ENCODE measurements at regions not wholly inside any gene's neighbourhood (a gene's known extent, or its start where the extent isn't known, plus 50 kb on each side); places are given as distances from the start of the nearest gene placed in this dataset.
A peak's percentile ranks its signal among the peaks of the same experiment; 100 is the strongest.

DNA sequence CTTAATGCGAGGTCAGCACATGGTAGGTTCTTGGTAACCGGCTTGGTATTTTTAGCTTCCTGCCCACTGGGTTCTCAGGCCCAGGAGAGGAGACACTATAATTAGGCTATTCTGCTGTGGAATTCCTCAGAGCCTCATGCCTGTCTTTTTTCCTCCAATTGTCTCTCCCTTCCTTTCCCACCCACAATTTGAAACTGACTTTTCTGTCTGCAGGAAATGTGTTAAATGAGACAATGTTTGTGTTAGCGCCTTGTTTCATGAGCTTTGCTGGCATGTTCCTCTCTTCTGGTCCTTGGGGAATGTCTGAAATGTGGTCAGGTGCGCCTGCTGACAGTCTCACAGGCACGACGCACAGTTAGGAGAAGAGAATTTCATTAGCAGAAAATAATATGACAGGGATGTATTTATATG is 223.6 kb upstream of the CTNNB1 start:
- no peaks in the 10 kb centered on the region for H3K36me3 ChIP-seq (ENCODE audit: control insufficient read depth, insufficient read depth, low read length)
- H3K4me1 ChIP-seq (ENCODE audit: control insufficient read depth, extremely low read depth, insufficient read depth, low read length): peaks cover 5% of the 10 kb centered on the region
- DNase-seq (ENCODE audit: low read depth in 2 of 2): peak in 1 of 2 donors; percentile 24
- no peaks in the 10 kb centered on the region for H4K20me1 ChIP-seq (ENCODE audit: control insufficient read depth, extremely low read depth, insufficient read depth, low read length)
- no peak overlapping the region for H3K27ac ChIP-seq (ENCODE audit: insufficient read depth, low read length)
- no peak overlapping the region for H2AFZ ChIP-seq (ENCODE audit: low read length)
- H3K27me3 ChIP-seq (ENCODE audit: control insufficient read depth, insufficient read depth, low read length): no peaks in the 10 kb centered on the region
- no peak overlapping the region for H3K9ac ChIP-seq (ENCODE audit: insufficient read depth, low read length)
- TF ChIP-seq, protein P1, sequence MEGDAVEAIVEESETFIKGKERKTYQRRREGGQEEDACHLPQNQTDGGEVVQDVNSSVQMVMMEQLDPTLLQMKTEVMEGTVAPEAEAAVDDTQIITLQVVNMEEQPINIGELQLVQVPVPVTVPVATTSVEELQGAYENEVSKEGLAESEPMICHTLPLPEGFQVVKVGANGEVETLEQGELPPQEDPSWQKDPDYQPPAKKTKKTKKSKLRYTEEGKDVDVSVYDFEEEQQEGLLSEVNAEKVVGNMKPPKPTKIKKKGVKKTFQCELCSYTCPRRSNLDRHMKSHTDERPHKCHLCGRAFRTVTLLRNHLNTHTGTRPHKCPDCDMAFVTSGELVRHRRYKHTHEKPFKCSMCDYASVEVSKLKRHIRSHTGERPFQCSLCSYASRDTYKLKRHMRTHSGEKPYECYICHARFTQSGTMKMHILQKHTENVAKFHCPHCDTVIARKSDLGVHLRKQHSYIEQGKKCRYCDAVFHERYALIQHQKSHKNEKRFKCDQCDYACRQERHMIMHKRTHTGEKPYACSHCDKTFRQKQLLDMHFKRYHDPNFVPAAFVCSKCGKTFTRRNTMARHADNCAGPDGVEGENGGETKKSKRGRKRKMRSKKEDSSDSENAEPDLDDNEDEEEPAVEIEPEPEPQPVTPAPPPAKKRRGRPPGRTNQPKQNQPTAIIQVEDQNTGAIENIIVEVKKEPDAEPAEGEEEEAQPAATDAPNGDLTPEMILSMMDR (conservative IDR thresholded peaks at IDR 0.05 in 1 of 2, IDR thresholded peaks at IDR 0.05 in 1 of 2; ENCODE audit: low read depth in 1 of 2, low read length in 2 of 2): no peak
- no peak for TF ChIP-seq EZH2 (IDR thresholded peaks at IDR 0.05; ENCODE audit: low read length, missing control alignments)
- H3K9me3 ChIP-seq (ENCODE audit: control insufficient read depth, insufficient read depth, low read depth, low read length): no peaks in the 10 kb centered on the region
- H3K4me2 ChIP-seq (ENCODE audit: extremely low read depth, insufficient read depth, low read length): no peak overlapping the region
- no peaks in the 10 kb centered on the region for H3K79me2 ChIP-seq (ENCODE audit: control insufficient read depth, insufficient read depth, low read length)
- no peak overlapping the region for H3K4me3 ChIP-seq (replicated peaks in 1 of 4; ENCODE audit: control extremely low read depth in 1 of 4, insufficient read depth in 1 of 4, low read depth in 3 of 4, low read length in 4 of 4)

DNA sequence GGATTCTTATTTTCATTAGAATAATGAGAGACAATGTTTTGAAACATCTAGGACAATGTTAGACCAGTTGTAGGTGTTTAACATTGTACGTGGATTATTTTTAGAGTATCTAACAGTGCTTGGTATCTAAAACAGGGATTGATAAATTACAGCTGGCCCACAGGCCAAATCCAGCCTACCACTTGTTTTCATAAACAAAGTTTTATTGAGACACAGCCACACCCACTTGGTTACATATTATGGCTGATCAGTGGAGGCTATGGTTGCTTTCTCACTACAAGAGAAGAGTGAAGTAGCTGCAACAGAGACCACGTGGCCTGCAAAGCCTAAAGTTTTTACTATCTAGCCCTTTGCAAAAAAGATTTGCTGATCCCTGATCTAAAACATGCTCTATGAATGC is 223.1 kb upstream of the CTNNB1 start:
- H3K79me2 ChIP-seq (ENCODE audit: control insufficient read depth, insufficient read depth, low read length): no peaks in the 10 kb centered on the region
- H3K4me2 ChIP-seq (ENCODE audit: extremely low read depth, insufficient read depth, low read length): no peak overlapping the region
- no peak overlapping the region for H2AFZ ChIP-seq (ENCODE audit: low read length)
- TF ChIP-seq, protein P1 (conservative IDR thresholded peaks at IDR 0.05 in 1 of 2, IDR thresholded peaks at IDR 0.05 in 1 of 2; ENCODE audit: low read depth in 1 of 2, low read length in 2 of 2): no peak
- TF ChIP-seq EZH2 (IDR thresholded peaks at IDR 0.05; ENCODE audit: low read length, missing control alignments): no peak
- peaks cover 1% of the 10 kb centered on the region for H3K4me1 ChIP-seq (ENCODE audit: control insufficient read depth, extremely low read depth, insufficient read depth, low read length)
- no peak for DNase-seq (ENCODE audit: low read depth in 2 of 2)
- H3K9ac ChIP-seq (ENCODE audit: insufficient read depth, low read length): no peak overlapping the region
- no peaks in the 10 kb centered on the region for H4K20me1 ChIP-seq (ENCODE audit: control insufficient read depth, extremely low read depth, insufficient read depth, low read length)
- H3K36me3 ChIP-seq (ENCODE audit: control insufficient read depth, insufficient read depth, low read length): no peaks in the 10 kb centered on the region
- no peaks in the 10 kb centered on the region for H3K9me3 ChIP-seq (ENCODE audit: control insufficient read depth, insufficient read depth, low read depth, low read length)
- no peak overlapping the region for H3K4me3 ChIP-seq (replicated peaks in 1 of 4; ENCODE audit: control extremely low read depth in 1 of 4, insufficient read depth in 1 of 4, low read depth in 3 of 4, low read length in 4 of 4)
- no peaks in the 10 kb centered on the region for H3K27me3 ChIP-seq (ENCODE audit: control insufficient read depth, insufficient read depth, low read length)
- H3K27ac ChIP-seq (ENCODE audit: insufficient read depth, low read length): no peak overlapping the region

DNA sequence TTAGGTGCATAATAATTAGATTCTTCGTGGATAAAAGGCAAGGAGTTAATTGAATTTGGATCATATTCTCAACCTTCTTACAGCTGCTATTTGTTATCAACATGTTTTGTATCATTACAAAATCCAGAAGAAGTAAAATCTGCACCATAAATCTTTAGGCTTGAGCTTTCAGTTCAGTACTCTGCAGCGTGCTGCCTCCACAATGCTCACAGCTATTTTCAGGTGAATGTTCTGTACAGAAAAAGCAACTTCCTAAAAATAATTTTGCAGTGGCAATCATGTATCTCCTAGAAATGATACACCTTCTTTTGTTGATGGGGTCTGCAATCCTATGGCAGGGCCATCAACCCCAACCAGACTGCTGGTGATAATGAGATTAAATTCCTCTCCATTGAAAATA is 220.9 kb upstream of the CTNNB1 start:
- no peaks in the 10 kb centered on the region for H3K79me2 ChIP-seq (ENCODE audit: control insufficient read depth, insufficient read depth, low read length)
- H2AFZ ChIP-seq (ENCODE audit: low read length): no peak overlapping the region
- H4K20me1 ChIP-seq (ENCODE audit: control insufficient read depth, extremely low read depth, insufficient read depth, low read length): no peaks in the 10 kb centered on the region
- H3K4me2 ChIP-seq (ENCODE audit: extremely low read depth, insufficient read depth, low read length): no peak overlapping the region
- H3K9ac ChIP-seq (ENCODE audit: insufficient read depth, low read length): no peak overlapping the region
- no peaks in the 10 kb centered on the region for H3K27me3 ChIP-seq (ENCODE audit: control insufficient read depth, insufficient read depth, low read length)
- no peak for TF ChIP-seq EZH2 (IDR thresholded peaks at IDR 0.05; ENCODE audit: low read length, missing control alignments)
- TF ChIP-seq, protein P1 (conservative IDR thresholded peaks at IDR 0.05 in 1 of 2, IDR thresholded peaks at IDR 0.05 in 1 of 2; ENCODE audit: low read depth in 1 of 2, low read length in 2 of 2): no peak
- no peak for DNase-seq (ENCODE audit: low read depth in 2 of 2)
- no peaks in the 10 kb centered on the region for H3K9me3 ChIP-seq (ENCODE audit: control insufficient read depth, insufficient read depth, low read depth, low read length)
- no peak overlapping the region for H3K27ac ChIP-seq (ENCODE audit: insufficient read depth, low read length)
- no peak overlapping the region for H3K4me3 ChIP-seq (replicated peaks in 1 of 4; ENCODE audit: control extremely low read depth in 1 of 4, insufficient read depth in 1 of 4, low read depth in 3 of 4, low read length in 4 of 4)
- no peaks in the 10 kb centered on the region for H3K36me3 ChIP-seq (ENCODE audit: control insufficient read depth, insufficient read depth, low read length)
- H3K4me1 ChIP-seq (ENCODE audit: control insufficient read depth, extremely low read depth, insufficient read depth, low read length): no peaks in the 10 kb centered on the region

Measured in fibroblast of lung (primary cell).